Gastrocnemius medialis (tissue), 4 donors: ENCODE measurements at regions not wholly inside any gene's neighbourhood (a gene's known extent, or its start where the extent isn't known, plus 50 kb on each side); places are given as distances from the start of the nearest gene placed in this dataset.

ENCODE experiments used
- ATAC-seq, 2 donors: fragments of 150-250 bp; one replicate each; pipeline ENCODE4 v1.9.1; 2016
- DNase-seq, 2 donors: peaks; one replicate each; pipeline ENCODE4 v3.0.0-alpha.2; 2019
- H3K27ac ChIP-seq, 4 donors: fragments of 200-600 bp; sonication (generic); 1 replicate in 1 of 4; 2 replicates in 3 of 4; pipeline ENCODE4 v1.5.1; 2016 to 2018; ENCODE audit warnings: mild to moderate bottlenecking in 2 of 4, moderate library complexity in 1 of 4
- H3K27me3 ChIP-seq, 3 donors: fragments of 200-600 bp; sonication (generic) in 2 of 3; 1 replicate in 1 of 3; 2 replicates in 2 of 3; pipeline versions ENCODE4 v1.5.1 to v1.6.0; 2016 to 2019; ENCODE audit warnings: mild to moderate bottlenecking in 1 of 3, moderate library complexity in 1 of 3
- H3K36me3 ChIP-seq, 2 donors: fragments of 200-600 bp; sonication (generic) in 1 of 2; one replicate each; pipeline ENCODE4 v1.5.1; 2017 to 2018
- H3K4me1 ChIP-seq, 2 donors: fragments of 200-600 bp; sonication (generic) in 1 of 2; one replicate each; pipeline ENCODE4 v1.5.1; 2016 to 2017; ENCODE audit warnings: mild to moderate bottlenecking in 2 of 2
- H3K4me3 ChIP-seq, 4 donors: fragments of 200-600 bp; sonication (generic) in 3 of 4; 1 replicate in 1 of 4; 2 replicates in 3 of 4; pipeline ENCODE4 v1.5.1; 2016 to 2019; ENCODE audit warnings: mild to moderate bottlenecking in 2 of 4
- H3K9me3 ChIP-seq, 3 donors: fragments of 200-600 bp; sonication (generic) in 2 of 3; 1 replicate in 1 of 3; 2 replicates in 2 of 3; pipeline ENCODE4 v1.5.1; 2016 to 2019
- POLR2A ChIP-seq, 2 donors: fragments of 450-650 bp; IDR thresholded peaks; one replicate each; pipeline ENCODE4 v1.6.1; 2017; ENCODE audit warnings: antibody characterized with exemption in 2 of 2, mild to moderate bottlenecking in 2 of 2, moderate library complexity in 2 of 2
- in situ Hi-C, 4 donors: fragments of 200-750 bp; cut with MboI; loops; one replicate each; pipeline versions ENCODE4 v1.15.0 to v1.8.0; 2017; ENCODE audit warnings: low sequenced_read_pairs in 4 of 4
- intact Hi-C: fragments of 100-400 bp; cut with DNase I; formaldehyde crosslinking; loops from one replicate; pipeline ENCODE4 v1.15.1; 2023; ENCODE audit warnings: low total_unique reads
- TF ChIP-seq, protein P1 (sequence below), 5 experiments: fragments of 450-650 bp in 3 of 5; fragments of 200-600 bp in 2 of 5; sonication (generic) in 2 of 5; IDR thresholded peaks in 4 of 5; conservative IDR thresholded peaks in 1 of 5; 1 replicate in 4 of 5; 2 replicates in 1 of 5; pipeline ENCODE4 v1.5.1; 2016 to 2019; ENCODE audit warnings: antibody characterized with exemption in 5 of 5, mild to moderate bottlenecking in 3 of 5, moderate library complexity in 3 of 5

DNA sequence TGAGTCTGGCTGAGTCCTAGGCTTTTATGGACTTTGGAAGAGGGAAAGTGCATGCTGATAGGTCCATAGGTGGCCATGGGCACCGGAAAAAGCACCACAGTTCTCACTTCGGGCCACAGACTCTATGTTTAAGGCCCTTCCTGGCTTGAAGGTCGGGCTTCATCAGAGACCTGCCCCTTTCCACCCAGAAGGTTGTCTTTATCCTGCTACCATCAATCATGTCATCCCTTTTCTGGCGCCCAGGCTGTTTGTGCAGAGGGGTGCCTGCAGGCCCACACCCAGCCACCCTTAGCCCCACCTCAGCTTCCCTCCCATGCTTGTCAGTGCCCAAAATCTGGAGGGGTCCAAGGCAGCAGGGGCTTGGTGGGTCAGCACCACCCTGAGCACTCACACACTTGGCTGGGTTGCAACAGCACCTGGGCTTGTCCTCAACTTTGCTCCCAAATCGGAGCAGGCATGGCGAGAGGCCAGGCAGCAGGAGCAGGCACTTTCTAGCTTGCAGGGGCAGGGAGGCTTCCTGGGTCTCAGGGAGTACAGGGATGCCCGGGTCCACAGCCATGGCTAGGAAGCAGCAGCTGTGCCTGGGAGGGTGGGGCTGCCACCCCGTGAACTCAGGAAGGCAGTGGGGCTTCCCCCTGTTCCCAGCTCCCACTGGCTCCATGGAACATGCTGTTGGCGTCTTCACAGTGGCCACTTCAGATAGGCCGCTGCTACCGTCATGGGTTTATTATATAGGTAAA, 63.8 kb upstream of the TOM1L1 start:
- no peaks in the 10 kb centered on the region for H3K36me3 ChIP-seq
- H3K27me3 ChIP-seq = no peaks in the 10 kb centered on the region
- H3K9me3 ChIP-seq = no peaks in the 10 kb centered on the region
- H3K27ac ChIP-seq = no peak overlapping the region
- no peak for TF ChIP-seq POLR2A (IDR thresholded peaks at IDR 0.05)
- TF ChIP-seq, protein P1, sequence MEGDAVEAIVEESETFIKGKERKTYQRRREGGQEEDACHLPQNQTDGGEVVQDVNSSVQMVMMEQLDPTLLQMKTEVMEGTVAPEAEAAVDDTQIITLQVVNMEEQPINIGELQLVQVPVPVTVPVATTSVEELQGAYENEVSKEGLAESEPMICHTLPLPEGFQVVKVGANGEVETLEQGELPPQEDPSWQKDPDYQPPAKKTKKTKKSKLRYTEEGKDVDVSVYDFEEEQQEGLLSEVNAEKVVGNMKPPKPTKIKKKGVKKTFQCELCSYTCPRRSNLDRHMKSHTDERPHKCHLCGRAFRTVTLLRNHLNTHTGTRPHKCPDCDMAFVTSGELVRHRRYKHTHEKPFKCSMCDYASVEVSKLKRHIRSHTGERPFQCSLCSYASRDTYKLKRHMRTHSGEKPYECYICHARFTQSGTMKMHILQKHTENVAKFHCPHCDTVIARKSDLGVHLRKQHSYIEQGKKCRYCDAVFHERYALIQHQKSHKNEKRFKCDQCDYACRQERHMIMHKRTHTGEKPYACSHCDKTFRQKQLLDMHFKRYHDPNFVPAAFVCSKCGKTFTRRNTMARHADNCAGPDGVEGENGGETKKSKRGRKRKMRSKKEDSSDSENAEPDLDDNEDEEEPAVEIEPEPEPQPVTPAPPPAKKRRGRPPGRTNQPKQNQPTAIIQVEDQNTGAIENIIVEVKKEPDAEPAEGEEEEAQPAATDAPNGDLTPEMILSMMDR (IDR thresholded peaks at IDR 0.05 in 4 of 5, conservative IDR thresholded peaks at IDR 0.05 in 1 of 5) = no peak
- H3K4me3 ChIP-seq = no peak overlapping the region
- no peaks in the 10 kb centered on the region for H3K4me1 ChIP-seq
- intact Hi-C loops = no loop called here
- in situ Hi-C loops = no loop called here
- DNase-seq (no peak), ATAC-seq (no peak)

GRCh38 chr17:54838651-54839421, 61.8 kb upstream of the TOM1L1 start:
- ATAC-seq = no peak
- Histone ChIP-seq H3K27me3 (no peaks in the 10 kb centered on the region), H3K27ac (no peak overlapping the region), H3K4me1 (no peaks in the 10 kb centered on the region), H3K4me3 (no peak overlapping the region), H3K9me3 (no peaks in the 10 kb centered on the region), H3K36me3 (no peaks in the 10 kb centered on the region)
- DNase-seq = no peak
- in situ Hi-C loops (no loop called here), intact Hi-C loops (no loop called here)
- no peak for TF ChIP-seq POLR2A (IDR thresholded peaks at IDR 0.05)
- TF ChIP-seq, protein P1 (IDR thresholded peaks at IDR 0.05 in 4 of 5, conservative IDR thresholded peaks at IDR 0.05 in 1 of 5) = no peak

DNA sequence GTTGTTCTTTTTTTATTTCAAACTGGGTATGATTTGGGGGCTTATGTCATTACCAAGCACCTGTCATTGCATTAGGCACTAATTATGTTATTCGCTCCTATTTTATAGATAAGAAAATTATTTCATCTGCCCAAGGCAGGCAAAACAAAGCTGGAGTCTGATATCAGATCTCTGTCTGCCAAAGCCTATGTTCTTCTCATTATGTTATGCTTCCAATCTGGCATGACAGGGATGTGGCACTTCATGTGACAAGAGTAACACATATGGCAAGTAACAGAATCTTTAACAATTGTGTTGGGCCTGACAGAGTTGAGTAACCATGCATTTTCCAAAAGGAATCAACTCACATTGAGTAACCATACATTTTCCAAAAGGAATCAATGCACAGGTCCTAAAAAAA, 61.2 kb upstream of the TOM1L1 start:
- in situ Hi-C loops (no loop called here), intact Hi-C loops (no loop called here)
- H3K4me3 ChIP-seq = no peak overlapping the region
- no peak for ATAC-seq
- TF ChIP-seq, protein P1 (IDR thresholded peaks at IDR 0.05 in 4 of 5, conservative IDR thresholded peaks at IDR 0.05 in 1 of 5) = no peak
- TF ChIP-seq POLR2A (IDR thresholded peaks at IDR 0.05) = no peak
- H3K36me3 ChIP-seq = no peaks in the 10 kb centered on the region
- H3K4me1 ChIP-seq = no peaks in the 10 kb centered on the region
- DNase-seq = no peak
- no peak overlapping the region for H3K27ac ChIP-seq
- H3K9me3 ChIP-seq = no peaks in the 10 kb centered on the region
- no peaks in the 10 kb centered on the region for H3K27me3 ChIP-seq

- Histone ChIP-seq H3K27me3 (no peaks in the 10 kb centered on the region), H3K9me3 (no peaks in the 10 kb centered on the region), H3K4me1 (no peaks in the 10 kb centered on the region), H3K27ac (no peak overlapping the region), H3K4me3 (no peak overlapping the region), H3K36me3 (no peaks in the 10 kb centered on the region)
- no peak for ATAC-seq
- in situ Hi-C loops (no loop called here), intact Hi-C loops (no loop called here)
- no peak for DNase-seq
- TF ChIP-seq POLR2A (IDR thresholded peaks at IDR 0.05) = no peak
- TF ChIP-seq, protein P1 (IDR thresholded peaks at IDR 0.05 in 4 of 5, conservative IDR thresholded peaks at IDR 0.05 in 1 of 5) = no peak
Measured at GRCh38 chr17:54840885-54841591, 59.6 kb upstream of the TOM1L1 start.
